ENCODE measurements at regions not wholly inside any gene's neighbourhood (a gene's known extent, or its start where the extent isn't known, plus 50 kb on each side); places are given as distances from the start of the nearest gene placed in this dataset.

GRCh38 chr4:147365396-147365795, 115.5 kb upstream of the EDNRA start:
- TF ChIP-seq CTCF (IDR thresholded peaks at IDR 0.05; ENCODE audit: low read depth, low read length) (no peak), MAX (IDR thresholded peaks at IDR 0.05; ENCODE audit: low read depth, low read length) (no peak), POLR2A (IDR thresholded peaks at IDR 0.05; ENCODE audit: extremely low read depth, insufficient read length) (no peak), MYC (IDR thresholded peaks at IDR 0.05; ENCODE audit: low read depth, low read length) (no peak)
